EL (cell line): ENCODE measurements at regions not wholly inside any gene's neighbourhood (a gene's known extent, or its start where the extent isn't known, plus 50 kb on each side); places are given as distances from the start of the nearest gene placed in this dataset.

ENCODE experiments used
- DNase-seq: peaks from one replicate; pipeline ENCODE4 v3.0.0-alpha.2; 2016

- no peak for DNase-seq
Observed at GRCh38 chr3:156760333-156760732, 65.8 kb upstream of the LEKR1 start.

DNA sequence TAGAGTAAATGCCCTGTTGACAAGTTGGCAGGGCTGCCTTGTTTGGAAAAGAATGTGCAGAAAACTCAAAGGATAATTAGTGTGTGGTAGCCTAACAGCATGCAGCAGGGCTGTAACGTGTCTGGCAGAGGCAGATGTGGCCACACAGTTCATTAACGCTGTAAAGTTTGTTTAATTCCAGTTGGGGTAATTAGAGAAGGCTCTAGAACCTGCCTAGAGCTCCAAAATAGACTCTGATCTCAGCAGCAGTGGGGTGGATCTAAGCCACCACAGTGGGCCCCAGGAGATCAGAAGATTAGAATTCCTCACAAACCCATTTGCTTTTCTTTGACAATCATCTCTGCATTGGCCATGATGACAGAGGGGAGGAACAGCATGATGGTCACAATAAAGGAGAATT is 65.1 kb upstream of the LEKR1 start:
- no peak for DNase-seq

DNA sequence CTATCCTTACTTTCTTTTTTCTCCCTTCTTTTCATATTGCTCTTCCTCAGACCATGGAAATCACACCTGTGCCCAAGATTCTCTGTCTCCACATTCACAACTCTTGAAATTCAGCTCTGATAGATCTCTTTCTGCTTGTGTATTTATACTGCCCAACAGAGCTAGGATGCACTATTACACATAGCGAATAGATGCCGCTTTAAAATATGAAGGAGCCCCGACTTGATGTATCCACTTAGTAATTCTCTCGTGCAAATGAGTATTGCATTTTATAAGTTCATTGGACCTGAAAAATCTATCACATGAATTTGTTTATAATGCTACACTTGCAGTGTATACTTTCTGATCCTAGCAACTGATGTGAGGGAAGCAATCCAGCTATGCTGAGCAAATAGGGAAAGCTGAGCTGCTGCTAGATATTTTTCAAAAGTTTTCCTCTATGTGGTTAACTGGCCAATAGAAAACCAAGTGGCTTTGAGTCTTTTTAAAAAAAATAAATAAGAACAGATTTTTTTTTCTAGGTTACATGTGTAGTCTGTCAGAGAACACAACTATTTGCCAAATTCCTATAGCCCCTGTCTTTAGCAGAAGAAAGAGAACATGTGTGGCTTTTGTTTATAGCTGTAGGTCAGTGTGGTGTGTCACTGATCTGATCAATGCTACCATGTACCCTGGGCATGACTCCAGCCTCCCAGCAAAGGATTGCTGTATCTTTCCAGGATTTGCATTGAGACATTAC is 64.3 kb upstream of the LEKR1 start:
- DNase-seq, result no peak

DNA sequence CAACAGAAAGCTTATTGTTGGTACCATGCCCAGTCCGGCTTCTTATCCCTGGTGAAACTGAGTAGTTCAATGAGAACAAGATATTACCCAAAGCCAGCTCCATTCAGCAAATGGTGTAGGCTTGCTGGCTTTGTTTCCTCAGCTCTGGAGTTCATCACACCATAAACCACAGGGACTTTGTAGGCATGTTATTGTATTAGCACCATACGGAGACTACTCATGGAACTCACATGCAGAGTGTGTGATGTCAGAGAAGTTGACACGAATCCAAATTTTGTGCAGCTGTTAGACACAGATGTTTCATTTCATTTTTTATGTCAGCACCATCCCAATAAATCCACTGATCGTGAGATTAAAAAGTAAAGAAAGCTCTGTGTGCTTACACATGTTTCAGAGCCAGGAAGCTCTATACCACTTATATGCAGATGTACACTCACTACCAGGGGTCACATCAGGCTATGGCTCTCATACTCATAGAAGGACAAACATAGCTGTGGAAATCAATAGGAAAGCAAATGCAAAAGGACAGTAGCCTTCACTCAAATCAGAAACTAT is 63.4 kb upstream of the LEKR1 start:
- DNase-seq, result peak; percentile 47

GRCh38 chr3:156763386-156763785 is 62.8 kb upstream of the LEKR1 start:
- DNase-seq, result no peak

GRCh38 chr3:156763931-156764720 is 62.0 kb upstream of the LEKR1 start:
- no peak for DNase-seq

DNA sequence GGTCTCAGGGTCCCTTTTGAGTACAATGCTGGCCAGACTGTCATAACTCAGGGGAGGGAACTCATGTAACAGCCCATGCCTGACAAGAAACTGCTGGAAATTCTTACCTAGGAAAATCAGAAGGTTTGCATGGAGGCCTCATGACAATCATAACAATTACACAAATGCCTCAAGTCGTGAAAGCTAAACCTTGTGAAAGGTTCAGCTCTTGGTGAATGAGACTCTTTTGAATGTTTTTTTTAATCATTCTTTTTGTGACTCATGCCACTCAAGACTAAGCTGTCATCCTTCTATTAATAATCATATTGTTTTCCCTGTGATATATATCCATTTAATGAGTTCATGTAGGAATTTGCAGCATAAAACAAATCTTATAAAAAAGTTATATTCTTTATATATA is 61.4 kb upstream of the LEKR1 start:
- DNase-seq, result no peak

- DNase-seq, result no peak
Observed at GRCh38 chr3:156768390-156768789, 57.8 kb upstream of the LEKR1 start.

DNA sequence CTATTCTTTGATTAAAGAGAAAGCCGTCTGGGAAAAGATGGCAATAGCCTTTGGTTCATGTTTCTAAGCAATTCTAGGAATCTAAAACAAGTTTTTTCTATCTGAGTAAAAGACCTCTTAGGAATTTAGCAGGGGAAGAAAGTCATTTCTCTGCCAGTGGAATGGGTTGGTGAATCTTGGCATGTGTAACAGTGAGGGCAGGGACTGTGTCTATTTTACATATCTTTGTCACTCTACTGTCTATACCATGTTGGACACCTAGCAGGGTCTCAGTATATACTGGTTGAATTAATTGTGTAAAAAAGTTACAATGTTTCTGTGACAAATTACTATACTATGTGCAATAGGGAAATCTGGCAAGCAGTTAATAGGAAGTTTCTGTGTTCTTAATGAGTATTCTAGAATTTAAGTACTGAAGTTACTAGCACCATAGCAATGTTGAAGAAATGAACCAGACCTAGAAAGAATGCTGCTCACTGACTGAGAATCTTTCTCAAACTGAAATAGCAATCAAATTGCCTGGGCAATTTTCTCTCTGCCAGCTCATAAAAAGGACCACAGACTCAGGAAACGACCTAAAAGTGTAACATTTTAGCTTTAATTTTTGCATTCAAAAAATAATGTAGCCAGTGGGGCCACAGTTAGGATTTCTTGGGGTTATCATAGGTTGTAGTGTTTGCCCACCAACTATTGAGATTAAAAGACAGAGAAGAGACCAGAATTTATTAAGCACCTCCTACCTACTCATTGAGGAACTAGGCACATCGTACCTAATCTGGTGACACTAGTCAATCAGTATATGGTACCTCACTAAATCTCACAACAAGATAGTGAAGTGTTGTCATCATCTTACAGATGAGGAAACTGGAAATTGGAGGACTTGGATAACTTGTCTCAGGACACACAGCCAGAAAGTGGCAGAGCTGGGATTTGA is 56.2 kb upstream of the LEKR1 start:
- no peak for DNase-seq

DNA sequence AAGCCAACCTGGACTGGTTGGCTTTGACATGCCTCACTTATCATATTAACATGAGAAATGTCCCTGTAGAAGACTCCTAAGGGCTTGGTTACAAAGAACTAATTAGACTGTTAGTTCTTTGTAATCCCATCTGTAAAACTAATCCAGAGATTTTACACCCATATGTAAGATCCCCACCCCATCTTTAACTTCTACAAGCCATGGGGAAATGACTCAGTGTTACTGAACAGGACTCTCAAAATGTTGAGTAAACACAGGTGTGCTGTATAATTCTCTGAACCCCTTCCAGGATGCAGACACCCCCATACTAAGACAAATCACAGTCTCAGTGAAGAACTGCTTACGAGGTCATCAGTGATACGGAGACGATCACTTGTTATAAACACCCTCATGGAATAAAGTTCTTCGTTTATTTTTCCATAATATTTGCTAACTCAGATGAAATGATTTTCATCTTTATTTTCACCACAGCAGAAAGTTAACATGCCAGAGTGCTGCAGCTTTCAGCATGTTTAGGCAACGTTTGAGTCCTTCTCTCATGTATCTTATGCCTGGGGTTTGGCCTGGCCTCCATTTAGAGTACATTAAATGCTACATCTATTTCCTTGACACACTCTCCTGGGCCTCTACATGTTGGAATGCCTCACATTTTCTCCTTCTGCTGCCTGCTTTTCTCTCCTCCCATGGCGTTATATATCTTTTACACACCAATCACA is 55.3 kb upstream of the LEKR1 start:
- no peak for DNase-seq

- DNase-seq, result peak; percentile 41
Observed at GRCh38 chr3:156772588-156773206, 53.5 kb upstream of the LEKR1 start.

GRCh38 chr3:156776031-156776430 is 50.1 kb upstream of the LEKR1 start:
- no peak for DNase-seq
